NCI-H748 treated with DMSO at 0.1 percent for 48 hours (cell line): ENCODE measurements at regions not wholly inside any gene's neighbourhood (a gene's known extent, or its start where the extent isn't known, plus 50 kb on each side); places are given as distances from the start of the nearest gene placed in this dataset.
A peak's percentile ranks its signal among the peaks of the same experiment; 100 is the strongest.

Experiments
- DNase-seq: peaks from one replicate; lab custom pipeline; 2025; lab: John Stamatoyannopoulos, UW

GRCh38 chr1:29711582-29712283, 475.4 kb downstream of the PTPRU start:
- no peak for DNase-seq

GRCh38 chr1:29709704-29710280, 473.5 kb downstream of the PTPRU start:
- DNase-seq = no peak

- DNase-seq = no peak
These were observed 472.7 kb downstream of the PTPRU start for GRCh38 chr1:29708796-29709703.

- no peak for DNase-seq
These were observed 472.1 kb downstream of the PTPRU start for GRCh38 chr1:29708381-29708780.

- DNase-seq = no peak
These were observed 471.5 kb downstream of the PTPRU start for GRCh38 chr1:29707796-29708195.

- DNase-seq = peak; percentile 22
These were observed 470.6 kb downstream of the PTPRU start for GRCh38 chr1:29706936-29707335.

GRCh38 chr1:29704430-29704829, 468.1 kb downstream of the PTPRU start:
- no peak for DNase-seq

- peak; percentile 23 for DNase-seq
These were observed 467.5 kb downstream of the PTPRU start for GRCh38 chr1:29703596-29704370.

- DNase-seq = no peak
These were observed 464.2 kb downstream of the PTPRU start for GRCh38 chr1:29700491-29700890.

GRCh38 chr1:29698626-29699025, 462.3 kb downstream of the PTPRU start:
- DNase-seq = no peak

GRCh38 chr1:29698033-29698432, 461.7 kb downstream of the PTPRU start:
- DNase-seq = no peak

GRCh38 chr1:29697391-29697780, 461.1 kb downstream of the PTPRU start:
- DNase-seq = no peak

- no peak for DNase-seq
These were observed 460.5 kb downstream of the PTPRU start for GRCh38 chr1:29696656-29697390.

GRCh38 chr1:29695803-29696202, 459.5 kb downstream of the PTPRU start:
- no peak for DNase-seq

GRCh38 chr1:29695036-29695435, 458.7 kb downstream of the PTPRU start:
- DNase-seq = no peak

- DNase-seq = no peak
These were observed 455.2 kb downstream of the PTPRU start for GRCh38 chr1:29691499-29691898.

GRCh38 chr1:29690156-29690555, 453.8 kb downstream of the PTPRU start:
- no peak for DNase-seq

GRCh38 chr1:29689372-29690030, 453.2 kb downstream of the PTPRU start:
- DNase-seq = no peak

- DNase-seq = no peak
These were observed 452.4 kb downstream of the PTPRU start for GRCh38 chr1:29688471-29689365.
